GM12878 (cell line): ENCODE measurements at regions not wholly inside any gene's neighbourhood (a gene's known extent, or its start where the extent isn't known, plus 50 kb on each side); places are given as distances from the start of the nearest gene placed in this dataset.

Experiments used
- ATAC-seq: fragments of 200-7000 bp; cut with Tn5 transposase; 3 replicates; pipeline ENCODE4 v1.9.1; 2020; ENCODE audit warnings: mild to moderate bottlenecking, moderate library complexity
- BruUV-seq: library from RNA; stranded (reverse); fragments of 400-500 nt; replicated peaks from 2 replicates; lab custom pipeline; 2021; lab: Mats Ljungman, UMichigan
- CTCF ChIA-PET: fragments of 300-600 bp; sonication (Branson Sonifier 250); formaldehyde crosslinking; extraction: SDS; loops from one replicate; lab custom pipeline; 2021; ENCODE audit warnings: inconsistent platforms; lab: Yijun Ruan, JAX
- POLR2A ChIA-PET: fragments of 350-600 bp; formaldehyde crosslinking; extraction: SDS; loops from one replicate; lab custom pipeline; 2021; ENCODE audit warnings: inconsistent platforms; lab: Charles Lee
- RAD21 ChIA-PET: fragments of 300-600 bp; sonication (Branson Sonifier 250); formaldehyde crosslinking; loops from one replicate; lab custom pipeline; 2023; ENCODE audit warnings: antibody characterized with exemption; ENCODE audit not compliant: unreplicated experiment; lab: Charles Lee
- SMC1A ChIA-PET: fragments of 300-600 bp; sonication (Branson Sonifier 250); formaldehyde crosslinking; loops from one replicate; lab custom pipeline; 2023; ENCODE audit not compliant: unreplicated experiment, uncharacterized antibody; lab: Charles Lee
- DNase-seq: peaks from one replicate; pipeline ENCODE4 v3.0.0-alpha.2; 2011; ENCODE audit warnings: low read depth, low spot score
- FAIRE-seq: peaks from 3 replicates; lab custom pipeline; 2011; peaks lifted over from hg19 to GRCh38; lab: Jason Lieb, UNC
- H2AFZ ChIP-seq: 2 replicates; pipeline ENCODE4 v1.6.0; 2011; ENCODE audit warnings: low read depth, low read length, control low read depth; ENCODE audit not compliant: control insufficient read depth
- H3K27ac ChIP-seq: 2 replicates; pipeline ENCODE4 v1.5.1; 2011; ENCODE audit warnings: control low read depth; ENCODE audit not compliant: control insufficient read depth, insufficient read depth
- H3K27me3 ChIP-seq, 2 experiments: replicated peaks in 1 of 2; 2 replicates each; pipeline versions ENCODE4 v1.6.0 to v1.6.1; 2011; ENCODE audit warnings: low read length in 1 of 2; ENCODE audit not compliant: control insufficient read depth in 2 of 2, insufficient read depth in 2 of 2
- H3K36me3 ChIP-seq, 2 experiments: 2 replicates each; pipeline ENCODE4 v1.5.1; 2011; ENCODE audit warnings: low read length in 1 of 2; ENCODE audit not compliant: control insufficient read depth in 2 of 2, insufficient read depth in 2 of 2
- H3K4me1 ChIP-seq: 2 replicates; pipeline ENCODE4 v1.6.1; 2011; ENCODE audit warnings: mild to moderate bottlenecking, low read length, moderate library complexity, mixed read lengths; ENCODE audit not compliant: control insufficient read depth, insufficient read depth
- H3K4me2 ChIP-seq: 2 replicates; pipeline ENCODE4 v1.6.0; 2011; ENCODE audit warnings: control low read depth; ENCODE audit not compliant: control insufficient read depth, insufficient read depth
- H3K4me3 ChIP-seq: fragments of 200-600 bp; sonication (generic); 2 replicates; pipeline ENCODE4 v1.5.1; 2016
- H3K79me2 ChIP-seq: 2 replicates; pipeline ENCODE4 v1.6.0; 2011; ENCODE audit warnings: low read length; ENCODE audit not compliant: control insufficient read depth, insufficient read depth
- H3K9ac ChIP-seq: 2 replicates; pipeline ENCODE4 v1.8.0; 2011; ENCODE audit warnings: low read length, control low read depth, mixed read lengths; ENCODE audit not compliant: control insufficient read depth, insufficient read depth
- H3K9me3 ChIP-seq: replicated peaks from 3 replicates; pipeline ENCODE4 v1.5.1; 2011; ENCODE audit warnings: mild to moderate bottlenecking, low read length; ENCODE audit not compliant: control insufficient read depth, insufficient read depth
- H4K20me1 ChIP-seq: 2 replicates; pipeline ENCODE4 v1.6.0; 2011; ENCODE audit not compliant: control insufficient read depth, insufficient read depth
- CHD4 ChIP-seq: fragments of 200-600 bp; sonication (generic); IDR thresholded peaks from 2 replicates; pipeline ENCODE4 v1.6.1; 2016; ENCODE audit warnings: mild to moderate bottlenecking
- EED ChIP-seq: sonication (generic); IDR thresholded peaks from 2 replicates; pipeline ENCODE4 v1.6.1; 2016; ENCODE audit warnings: antibody characterized with exemption, low read depth
- HCFC1 ChIP-seq: fragments of 150-350 bp; IDR thresholded peaks from 2 replicates; pipeline ENCODE4 v1.6.1; 2014; ENCODE audit warnings: low read length
- HDAC6 ChIP-seq: fragments of 200-600 bp; sonication (generic); IDR thresholded peaks from one replicate; pipeline ENCODE4 v1.8.0; 2017; ENCODE audit warnings: antibody characterized with exemption; ENCODE audit not compliant: unreplicated experiment
- MTA3 ChIP-seq: IDR thresholded peaks from 2 replicates; pipeline ENCODE4 v1.6.1; 2012; ENCODE audit warnings: low read length, inconsistent platforms, borderline replicate concordance
- MXI1 ChIP-seq: fragments of 150-350 bp; IDR thresholded peaks from 2 replicates; pipeline ENCODE4 v1.6.1; 2011; ENCODE audit warnings: low read depth, mild to moderate bottlenecking, inconsistent platforms, low read length, improper control_type of control experiment
- POLR2AphosphoS5 ChIP-seq: IDR thresholded peaks from 2 replicates; pipeline ENCODE4 v1.6.1; 2011; ENCODE audit warnings: mild to moderate bottlenecking, low read length, inconsistent platforms
- PRDM15 ChIP-seq: fragments of 450-650 bp; formaldehyde crosslinking; IDR thresholded peaks from 2 replicates; pipeline ENCODE4 v1.4.0; 2020; ENCODE audit warnings: mild to moderate bottlenecking, moderate library complexity
- SMAD5 ChIP-seq: IDR thresholded peaks from 2 replicates; pipeline ENCODE4 v1.6.1; 2016; ENCODE audit warnings: antibody characterized with exemption, low read depth
- YBX1 ChIP-seq: fragments of 450-650 bp; IDR thresholded peaks from 2 replicates; pipeline ENCODE4 v1.6.1; 2016; ENCODE audit warnings: antibody characterized with exemption
- WGBS: methylation state at CpG from one replicate; pipeline ENCODE4 v1.1.6; 2016; ENCODE audit warnings: low lambda C conversion rate; ENCODE audit not compliant: insufficient replicate concordance, insufficient coverage; ENCODE audit errors: missing lambda C conversion rate; 5-methylcytosine and 5-hydroxymethylcytosine counted together
- in situ Hi-C: fragments of 300-500 bp; cut with MboI; formaldehyde crosslinking; loops from 9 replicates; pipeline ENCODE4 v1.14.3; 2018; ENCODE audit warnings: mixed read lengths
- intact Hi-C: fragments of 100-400 bp; cut with micrococcal nuclease; formaldehyde crosslinking; loops from one replicate; pipeline ENCODE4 v1.14.2; 2022; ENCODE audit not compliant: unreplicated experiment
- TF ChIP-seq, protein P1 (sequence below): fragments of 450-650 bp; IDR thresholded peaks from 2 replicates; pipeline ENCODE4 v1.6.1; 2017; ENCODE audit warnings: mild to moderate bottlenecking, low read depth, inconsistent platforms; ENCODE audit not compliant: poor library complexity, severe bottlenecking

DNA sequence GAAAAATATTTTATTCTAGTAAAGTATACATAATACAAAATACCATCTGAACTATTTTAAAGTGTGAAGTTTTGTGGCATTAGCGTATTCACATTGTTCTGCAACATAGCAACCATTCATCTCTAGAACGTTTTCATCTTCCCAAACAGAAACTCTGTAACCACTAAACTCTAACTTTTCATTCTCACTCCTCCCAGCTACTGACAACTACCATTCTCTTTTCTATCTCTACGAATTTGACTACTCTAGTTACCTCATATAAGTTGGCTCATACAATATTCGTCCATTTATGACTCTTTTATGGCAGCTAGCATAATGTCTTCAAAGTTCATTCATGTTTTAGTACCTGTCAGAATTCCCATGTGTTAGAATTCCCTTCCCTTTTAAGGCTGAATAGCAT is 150.5 kb upstream of the MIR17HG start:
- Histone ChIP-seq H3K27me3 (no peaks in the 10 kb centered on the region), H3K36me3 (no peaks in the 10 kb centered on the region), H3K4me2 (no peak overlapping the region), H3K9ac (no peak overlapping the region), H3K4me1 (no peaks in the 10 kb centered on the region), H4K20me1 (no peaks in the 10 kb centered on the region), H3K9me3 (no peaks in the 10 kb centered on the region; the same call in 2 of the 3 replicates), H2AFZ (no peak overlapping the region), H3K4me3 (no peak overlapping the region), H3K79me2 (no peaks in the 10 kb centered on the region), H3K27ac (no peak overlapping the region)
- TF ChIP-seq HCFC1 (no peak), POLR2AphosphoS5 (no peak), EED (no peak), PRDM15 (CRISPR knock-in tag) (no peak), YBX1 (no peak), MTA3 (no peak), CHD4 (no peak), MXI1 (no peak), SMAD5 (no peak), HDAC6 (no peak)
- TF ChIP-seq, protein P1, sequence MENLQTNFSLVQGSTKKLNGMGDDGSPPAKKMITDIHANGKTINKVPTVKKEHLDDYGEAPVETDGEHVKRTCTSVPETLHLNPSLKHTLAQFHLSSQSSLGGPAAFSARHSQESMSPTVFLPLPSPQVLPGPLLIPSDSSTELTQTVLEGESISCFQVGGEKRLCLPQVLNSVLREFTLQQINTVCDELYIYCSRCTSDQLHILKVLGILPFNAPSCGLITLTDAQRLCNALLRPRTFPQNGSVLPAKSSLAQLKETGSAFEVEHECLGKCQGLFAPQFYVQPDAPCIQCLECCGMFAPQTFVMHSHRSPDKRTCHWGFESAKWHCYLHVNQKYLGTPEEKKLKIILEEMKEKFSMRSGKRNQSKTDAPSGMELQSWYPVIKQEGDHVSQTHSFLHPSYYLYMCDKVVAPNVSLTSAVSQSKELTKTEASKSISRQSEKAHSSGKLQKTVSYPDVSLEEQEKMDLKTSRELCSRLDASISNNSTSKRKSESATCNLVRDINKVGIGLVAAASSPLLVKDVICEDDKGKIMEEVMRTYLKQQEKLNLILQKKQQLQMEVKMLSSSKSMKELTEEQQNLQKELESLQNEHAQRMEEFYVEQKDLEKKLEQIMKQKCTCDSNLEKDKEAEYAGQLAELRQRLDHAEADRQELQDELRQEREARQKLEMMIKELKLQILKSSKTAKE: no peak
- POLR2A ChIA-PET: no interaction called here
- intact Hi-C loops: no loop called here
- SMC1A ChIA-PET: no interaction called here
- in situ Hi-C loops: no loop called here
- CTCF ChIA-PET: no interaction called here
- FAIRE-seq (no peak), DNase-seq (no peak), ATAC-seq (no peak; the same call in 2 of the 3 replicates)
- 15% methylated on average over 4 of the region's 4 CpGs for WGBS
- no TSS peak for BruUV-seq
- RAD21 ChIA-PET: no interaction called here
